OCI-LY7 (cell line): ENCODE measurements at regions not wholly inside any gene's neighbourhood (a gene's known extent, or its start where the extent isn't known, plus 50 kb on each side); places are given as distances from the start of the nearest gene placed in this dataset.

Experiments used
- BruUV-seq: library from RNA; stranded (reverse); fragments of 400-500 nt; replicated peaks from 2 replicates; lab custom pipeline; 2021; lab: Mats Ljungman, UMichigan
- CTCF ChIA-PET: fragments of 300-600 bp; sonication (Branson Sonifier 250); formaldehyde crosslinking; loops from one replicate; lab custom pipeline; 2022; ENCODE audit warnings: antibody characterized with exemption; ENCODE audit not compliant: unreplicated experiment; lab: Charles Lee
- POLR2A ChIA-PET: fragments of 300-600 bp; sonication (Branson Sonifier 250); formaldehyde crosslinking; loops from one replicate; lab custom pipeline; 2022; ENCODE audit warnings: antibody characterized with exemption; lab: Charles Lee
- DNase-seq: peaks from one replicate; pipeline ENCODE4 v3.0.0-alpha.2; 2015; ENCODE audit warnings: low spot score
- H2AFZ ChIP-seq: fragments of 200-600 bp; sonication (generic), shearing (Covaris generic); 2 replicates; pipeline ENCODE4 v1.6.1; 2014; ENCODE audit warnings: mild to moderate bottlenecking, antibody characterized with exemption, low read length, moderate library complexity
- H3K27ac ChIP-seq: fragments of 200-600 bp; sonication (generic); 2 replicates; pipeline ENCODE4 v1.5.1; 2014; ENCODE audit warnings: mixed run types, low read depth, mild to moderate bottlenecking, moderate library complexity, low read length, inconsistent platforms; ENCODE audit not compliant: poor library complexity, severe bottlenecking
- H3K36me3 ChIP-seq: fragments of 200-600 bp; sonication (generic); 2 replicates; pipeline ENCODE4 v1.6.1; 2014; ENCODE audit warnings: mild to moderate bottlenecking, antibody characterized with exemption, low read length, moderate library complexity, mixed read lengths; ENCODE audit not compliant: insufficient read depth
- H3K4me1 ChIP-seq: fragments of 200-600 bp; sonication (generic); 2 replicates; pipeline ENCODE4 v1.5.1; 2014; ENCODE audit warnings: mild to moderate bottlenecking, low read length; ENCODE audit not compliant: insufficient read depth, poor library complexity, severe bottlenecking
- H3K4me2 ChIP-seq: fragments of 200-600 bp; sonication (generic); 2 replicates; pipeline ENCODE4 v1.6.1; 2014; ENCODE audit warnings: mild to moderate bottlenecking, low read length
- H3K4me3 ChIP-seq: fragments of 200-600 bp; sonication (generic); 2 replicates; pipeline ENCODE4 v1.5.1; 2014; ENCODE audit warnings: mild to moderate bottlenecking, low read depth, low read length; ENCODE audit not compliant: poor library complexity, severe bottlenecking
- H3K79me2 ChIP-seq: fragments of 200-600 bp; sonication (generic); 2 replicates; pipeline ENCODE4 v1.6.1; 2016; ENCODE audit warnings: low read depth, mild to moderate bottlenecking, low read length, moderate library complexity, mixed read lengths; ENCODE audit not compliant: insufficient read depth
- H3K9me2 ChIP-seq: fragments of 200-600 bp; sonication (generic); 2 replicates; pipeline ENCODE4 v1.6.1; 2016; ENCODE audit warnings: mild to moderate bottlenecking, low read length, mixed read lengths; ENCODE audit not compliant: insufficient read depth
- H3K9me3 ChIP-seq: fragments of 200-600 bp; sonication (generic); 2 replicates; pipeline ENCODE4 v1.6.1; 2014; ENCODE audit warnings: mild to moderate bottlenecking, mixed run types, low read length, mixed read lengths
- H4K20me1 ChIP-seq: fragments of 200-600 bp; sonication (generic); 2 replicates; pipeline ENCODE4 v1.6.1; 2014; ENCODE audit warnings: mild to moderate bottlenecking, antibody characterized with exemption, low read length, moderate library complexity, mixed read lengths; ENCODE audit not compliant: insufficient read depth
- CTCF ChIP-seq: fragments of 200-600 bp; sonication (generic); conservative IDR thresholded peaks from 2 replicates; pipeline ENCODE4 v1.5.1; 2014; ENCODE audit warnings: mild to moderate bottlenecking, antibody characterized with exemption, low read length, moderate library complexity, mixed read lengths
- EZH2phosphoT487 ChIP-seq: fragments of 200-600 bp; sonication (generic); IDR thresholded peaks from 2 replicates; pipeline ENCODE4 v1.6.1; 2018; ENCODE audit warnings: low read depth, borderline replicate concordance, mild to moderate bottlenecking, mixed run types, antibody characterized with exemption, low read length, moderate library complexity, mixed read lengths
- intact Hi-C: fragments of 100-400 bp; cut with micrococcal nuclease; formaldehyde crosslinking; loops from one replicate; pipeline ENCODE4 v1.10.0; 2022; ENCODE audit not compliant: unreplicated experiment

GRCh38 chr11:69353696-69354544 lies 60.0 kb downstream of the MYEOV start:
- no peak for DNase-seq
- Histone ChIP-seq H2AFZ (no peak overlapping the region), H3K4me2 (no peak overlapping the region), H3K4me1 (no peaks in the 10 kb centered on the region), H4K20me1 (0 out of 2 replicates have a peak, but pooled peaks cover 5% of the 10 kb centered on the region), H3K9me2 (no peaks in the 10 kb centered on the region), H3K36me3 (no peaks in the 10 kb centered on the region), H3K27ac (no peak overlapping the region), H3K9me3 (no peaks in the 10 kb centered on the region), H3K79me2 (no peaks in the 10 kb centered on the region), H3K4me3 (no peak overlapping the region)
- CTCF ChIA-PET, result interaction anchor here (0.5 kb wide), 1 partner anchor 575 kb away, joined by 3 read pairs; no protein-coding TSS in a partner anchor
- no TSS peak for BruUV-seq
- no peak for TF ChIP-seq EZH2phosphoT487
- no peak for TF ChIP-seq CTCF
- POLR2A ChIA-PET, result no interaction called here
- intact Hi-C loops, result no loop called here

DNA sequence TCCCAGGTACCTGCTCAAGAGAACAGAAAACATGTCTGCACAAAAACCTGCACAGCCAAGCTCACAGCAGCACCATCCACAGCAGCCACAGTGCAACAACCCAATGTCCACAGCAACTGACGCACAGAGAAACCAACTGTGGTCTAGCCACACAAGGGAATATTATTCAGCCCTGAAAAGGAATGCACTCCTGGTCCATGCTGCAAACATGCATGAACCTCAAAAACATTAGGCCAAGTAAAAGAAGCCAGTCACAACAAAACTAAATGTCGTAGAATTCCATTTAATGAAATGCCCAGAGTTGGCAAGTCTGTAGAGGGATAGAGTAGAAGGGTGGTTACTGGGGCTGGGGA lies 60.6 kb downstream of the MYEOV start:
- ChIA-PET CTCF (interaction anchor here (0.5 kb wide), 1 partner anchor 574 kb away, joined by 3 read pairs; no protein-coding TSS in a partner anchor), POLR2A (no interaction called here)
- Histone ChIP-seq H3K4me2 (no peak overlapping the region), H3K36me3 (no peaks in the 10 kb centered on the region), H3K9me3 (0 out of 2 replicates have a peak, but pooled peaks cover 2% of the 10 kb centered on the region), H3K27ac (no peak overlapping the region), H4K20me1 (0 out of 2 replicates have a peak, but pooled peaks cover 5% of the 10 kb centered on the region), H2AFZ (no peak overlapping the region), H3K9me2 (no peaks in the 10 kb centered on the region), H3K4me3 (no peak overlapping the region), H3K79me2 (no peaks in the 10 kb centered on the region), H3K4me1 (no peaks in the 10 kb centered on the region)
- no peak for DNase-seq
- no peak for TF ChIP-seq CTCF
- no peak for TF ChIP-seq EZH2phosphoT487
- no TSS peak for BruUV-seq
- intact Hi-C loops, result no loop called here

DNA sequence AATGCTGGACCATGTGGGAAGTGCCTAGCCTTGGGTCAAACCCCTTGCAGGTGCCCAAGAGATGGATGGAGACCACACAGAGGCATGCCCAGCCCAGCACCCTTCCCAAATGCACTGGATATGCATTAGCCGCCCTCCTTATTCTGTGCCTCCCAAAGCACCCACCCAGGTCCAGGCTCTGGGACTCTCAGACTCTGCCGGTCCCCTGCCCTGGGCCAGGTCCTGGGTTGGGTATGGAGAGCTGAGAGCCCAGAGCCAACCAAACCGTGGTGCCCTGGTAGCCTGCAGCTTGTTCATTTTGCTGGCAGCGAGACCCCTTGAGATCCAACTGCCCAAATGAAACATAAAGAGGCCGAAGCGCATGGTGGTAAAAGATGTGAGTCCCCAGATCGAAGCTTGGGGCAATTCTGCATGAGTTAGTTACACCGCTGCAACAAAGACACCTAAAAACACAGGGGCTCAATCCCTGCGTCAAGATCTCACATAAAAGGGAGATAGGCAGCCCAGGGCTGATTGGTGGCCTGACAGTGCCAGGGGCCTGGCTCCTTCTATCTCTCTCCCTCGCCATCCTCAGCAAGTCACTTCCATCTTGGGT lies 61.5 kb downstream of the MYEOV start:
- TF ChIP-seq EZH2phosphoT487 (no peak), CTCF (no peak)
- H3K27ac ChIP-seq, result no peak overlapping the region

More for the DNA sequence above, 61.5 kb downstream of the MYEOV start:
- BruUV-seq, result no TSS peak
- ChIA-PET POLR2A (no interaction called here), CTCF (no interaction called here)
- intact Hi-C loops, result no loop called here
- no peak for DNase-seq
- Histone ChIP-seq H3K4me1 (no peaks in the 10 kb centered on the region), H3K9me3 (peaks cover 8% of the 10 kb centered on the region; the same call in 1 of the 2 replicates), H4K20me1 (0 out of 2 replicates have a peak, but pooled peaks cover 5% of the 10 kb centered on the region), H3K4me3 (no peak overlapping the region), H3K4me2 (no peak overlapping the region), H3K36me3 (no peaks in the 10 kb centered on the region), H3K79me2 (no peaks in the 10 kb centered on the region), H3K9me2 (no peaks in the 10 kb centered on the region), H2AFZ (no peak overlapping the region)
